ENCODE measurements at regions not wholly inside any gene's neighbourhood (a gene's known extent, or its start where the extent isn't known, plus 50 kb on each side); places are given as distances from the start of the nearest gene placed in this dataset.

GRCh38 chr6:85126485-85127167, 323.3 kb upstream of the NT5E start (continued):
- TF ChIP-seq ZBTB49 (CRISPR knock-in tag; IDR thresholded peaks at IDR 0.05; ENCODE audit: borderline replicate concordance) (no peak), POLR3G (IDR thresholded peaks at IDR 0.05; ENCODE audit: extremely low read depth, insufficient read length, insufficient replicate concordance) (no peak), REST (IDR thresholded peaks at IDR 0.05; ENCODE audit: borderline replicate concordance) (peak; percentile 64), REST (CRISPR knock-in tag; IDR thresholded peaks at IDR 0.05; ENCODE audit: low read depth) (no peak), NR2C2 (CRISPR knock-in tag; IDR thresholded peaks at IDR 0.05) (no peak), NR2C2 (tag; IDR thresholded peaks at IDR 0.05) (no peak), ZNF764 (CRISPR knock-in tag; IDR thresholded peaks at IDR 0.05; ENCODE audit: low read depth) (no peak), DIDO1 (tag; IDR thresholded peaks at IDR 0.05; ENCODE audit: low read depth) (no peak), PHF20 (IDR thresholded peaks at IDR 0.05; ENCODE audit: partially characterized antibody) (no peak), ZNF212 (CRISPR knock-in tag; IDR thresholded peaks at IDR 0.05) (no peak), ZBTB9 (CRISPR knock-in tag; IDR thresholded peaks at IDR 0.05) (no peak), ZNF778 (CRISPR knock-in tag; IDR thresholded peaks at IDR 0.05) (no peak), ID3 (CRISPR knock-in tag; IDR thresholded peaks at IDR 0.05) (no peak), ID3 (tag; IDR thresholded peaks at IDR 0.05) (no peak), ATF3 (IDR thresholded peaks at IDR 0.05) (no peak), ATF3 (CRISPR knock-in tag; conservative IDR thresholded peaks at IDR 0.05) (no peak)

Data from K562 (cell line).